Ascending aorta (tissue), 2 donors: ENCODE measurements at regions not wholly inside any gene's neighbourhood (a gene's known extent, or its start where the extent isn't known, plus 50 kb on each side); places are given as distances from the start of the nearest gene placed in this dataset.

Experiments used
- DNase-seq, 2 donors: peaks; one replicate each; pipeline ENCODE4 v3.0.0-alpha.2; 2019; ENCODE audit warnings: low spot score in 2 of 2
- H3K27ac ChIP-seq, 2 donors: fragments of 200-600 bp; sonication (generic); one replicate each; pipeline ENCODE4 v1.5.1; 2016 to 2017; ENCODE audit warnings: mild to moderate bottlenecking in 1 of 2
- H3K27me3 ChIP-seq: fragments of 200-600 bp; sonication (generic); one replicate; pipeline ENCODE4 v1.5.1; 2017
- H3K36me3 ChIP-seq, 2 donors: fragments of 200-600 bp; sonication (generic); one replicate each; pipeline ENCODE4 v1.5.1; 2016
- H3K4me1 ChIP-seq, 2 donors: fragments of 200-600 bp; sonication (generic); one replicate each; pipeline ENCODE4 v1.5.1; 2016 to 2017; ENCODE audit warnings: mild to moderate bottlenecking in 1 of 2
- H3K4me3 ChIP-seq, 2 donors: fragments of 200-600 bp; sonication (generic); one replicate each; pipeline ENCODE4 v1.5.1; 2016 to 2017; ENCODE audit warnings: mild to moderate bottlenecking in 1 of 2
- H3K9me3 ChIP-seq, 2 donors: fragments of 200-600 bp; sonication (generic); one replicate each; pipeline ENCODE4 v1.5.1; 2016
- CTCF ChIP-seq, 3 experiments: fragments of 200-600 bp in 2 of 3; fragments of 450-650 bp in 1 of 3; sonication (generic) in 2 of 3; IDR thresholded peaks; one replicate each; pipeline ENCODE4 v1.5.1; 2016 to 2019; ENCODE audit warnings: antibody characterized with exemption in 3 of 3, mild to moderate bottlenecking in 1 of 3, moderate library complexity in 1 of 3
- intact Hi-C: fragments of 100-400 bp; cut with DNase I; formaldehyde crosslinking; loops from one replicate; pipeline ENCODE4 v1.15.1; 2023

- TF ChIP-seq CTCF (IDR thresholded peaks at IDR 0.05): no peak
Observed at GRCh38 chr12:25689996-25690501, 137.0 kb upstream of the LMNTD1 start.

GRCh38 chr12:25690996-25691864 is 138.1 kb upstream of the LMNTD1 start:
- Histone ChIP-seq H3K4me1 (no peaks in the 10 kb centered on the region), H3K36me3 (no peaks in the 10 kb centered on the region), H3K27me3 (no peaks in the 10 kb centered on the region), H3K9me3 (no peaks in the 10 kb centered on the region), H3K4me3 (no peak overlapping the region), H3K27ac (no peak overlapping the region)
- TF ChIP-seq CTCF (IDR thresholded peaks at IDR 0.05): no peak
- no peak for DNase-seq
- intact Hi-C loops: no loop called here

More at GRCh38 chr12:25689996-25690501, 137.0 kb upstream of the LMNTD1 start:
- Histone ChIP-seq H3K36me3 (no peaks in the 10 kb centered on the region), H3K27ac (no peak overlapping the region), H3K9me3 (no peaks in the 10 kb centered on the region), H3K4me1 (no peaks in the 10 kb centered on the region), H3K4me3 (no peak overlapping the region), H3K27me3 (no peaks in the 10 kb centered on the region)
- DNase-seq: no peak
- intact Hi-C loops: no loop called here

- H3K4me1 ChIP-seq: no peaks in the 10 kb centered on the region
- H3K27ac ChIP-seq: no peak overlapping the region
- no peaks in the 10 kb centered on the region for H3K27me3 ChIP-seq
- no peak for TF ChIP-seq CTCF (IDR thresholded peaks at IDR 0.05)
- no peaks in the 10 kb centered on the region for H3K36me3 ChIP-seq
- H3K9me3 ChIP-seq: no peaks in the 10 kb centered on the region
- intact Hi-C loops: no loop called here
- no peak overlapping the region for H3K4me3 ChIP-seq
- no peak for DNase-seq
Observed at GRCh38 chr12:25691865-25692114, 138.7 kb upstream of the LMNTD1 start.

- no peaks in the 10 kb centered on the region for H3K36me3 ChIP-seq
- no peak overlapping the region for H3K27ac ChIP-seq
- intact Hi-C loops: no loop called here
- DNase-seq: no peak
- no peak overlapping the region for H3K4me3 ChIP-seq
- H3K9me3 ChIP-seq: no peaks in the 10 kb centered on the region
- TF ChIP-seq CTCF (IDR thresholded peaks at IDR 0.05): no peak
- no peaks in the 10 kb centered on the region for H3K27me3 ChIP-seq
- H3K4me1 ChIP-seq: no peaks in the 10 kb centered on the region
Observed at GRCh38 chr12:25692115-25693035, 139.3 kb upstream of the LMNTD1 start.

- no peak for TF ChIP-seq CTCF (IDR thresholded peaks at IDR 0.05)
- H3K36me3 ChIP-seq: no peaks in the 10 kb centered on the region
- H3K27ac ChIP-seq: no peak overlapping the region
- H3K9me3 ChIP-seq: no peaks in the 10 kb centered on the region
- H3K4me3 ChIP-seq: no peak overlapping the region
- H3K4me1 ChIP-seq: no peaks in the 10 kb centered on the region
- no peaks in the 10 kb centered on the region for H3K27me3 ChIP-seq
- intact Hi-C loops: no loop called here
- DNase-seq: no peak
Observed at GRCh38 chr12:25694072-25694471, 141.0 kb upstream of the LMNTD1 start.
